Astrocyte of the cerebellum (primary cell): ENCODE measurements at regions not wholly inside any gene's neighbourhood (a gene's known extent, or its start where the extent isn't known, plus 50 kb on each side); places are given as distances from the start of the nearest gene placed in this dataset.
"Not testable (repeated sequence)": the region's sequence is repeated elsewhere in the genome, so short reads cannot be mapped to it uniquely, and the experiment has no call there.

Experiments
- DNase-seq: peaks from one replicate; pipeline ENCODE4 v3.0.0-alpha.2; 2011; ENCODE audit warnings: low read depth
- H3K4me3 ChIP-seq: 2 replicates; pipeline ENCODE4 v1.5.1; 2011; ENCODE audit warnings: mild to moderate bottlenecking, low read depth, low read length, moderate library complexity
- in situ Hi-C: cut with HindIII; loops from 2 replicates; pipeline ENCODE4 v1.10.0; 2017; ENCODE audit warnings: low sequenced_read_pairs
- TF ChIP-seq, protein P1 (sequence below): IDR thresholded peaks from 2 replicates; pipeline ENCODE4 v1.5.1; 2012; ENCODE audit warnings: low read length, low read depth, moderate library complexity, mild to moderate bottlenecking; ENCODE audit errors: missing control alignments

DNA sequence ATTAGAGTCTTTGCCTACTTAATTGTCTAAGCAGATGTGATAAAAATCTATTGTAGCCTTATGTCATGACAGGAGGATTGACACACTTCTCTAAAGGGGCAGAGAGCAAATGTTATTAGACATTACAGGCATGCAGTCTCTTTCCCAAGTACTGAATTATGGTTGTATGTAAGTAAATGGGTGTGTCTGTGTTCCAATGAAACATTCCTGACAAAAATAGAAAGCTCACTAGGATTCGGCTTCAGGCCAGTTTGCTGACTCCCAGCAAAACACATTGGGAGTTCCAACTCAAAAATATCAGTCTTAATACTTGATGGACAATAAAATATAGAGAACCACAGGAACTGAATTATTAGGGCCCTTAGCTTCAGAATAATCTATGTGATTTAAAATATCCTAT lies 1480.4 kb downstream of the FAM181B start:
- TF ChIP-seq, protein P1, sequence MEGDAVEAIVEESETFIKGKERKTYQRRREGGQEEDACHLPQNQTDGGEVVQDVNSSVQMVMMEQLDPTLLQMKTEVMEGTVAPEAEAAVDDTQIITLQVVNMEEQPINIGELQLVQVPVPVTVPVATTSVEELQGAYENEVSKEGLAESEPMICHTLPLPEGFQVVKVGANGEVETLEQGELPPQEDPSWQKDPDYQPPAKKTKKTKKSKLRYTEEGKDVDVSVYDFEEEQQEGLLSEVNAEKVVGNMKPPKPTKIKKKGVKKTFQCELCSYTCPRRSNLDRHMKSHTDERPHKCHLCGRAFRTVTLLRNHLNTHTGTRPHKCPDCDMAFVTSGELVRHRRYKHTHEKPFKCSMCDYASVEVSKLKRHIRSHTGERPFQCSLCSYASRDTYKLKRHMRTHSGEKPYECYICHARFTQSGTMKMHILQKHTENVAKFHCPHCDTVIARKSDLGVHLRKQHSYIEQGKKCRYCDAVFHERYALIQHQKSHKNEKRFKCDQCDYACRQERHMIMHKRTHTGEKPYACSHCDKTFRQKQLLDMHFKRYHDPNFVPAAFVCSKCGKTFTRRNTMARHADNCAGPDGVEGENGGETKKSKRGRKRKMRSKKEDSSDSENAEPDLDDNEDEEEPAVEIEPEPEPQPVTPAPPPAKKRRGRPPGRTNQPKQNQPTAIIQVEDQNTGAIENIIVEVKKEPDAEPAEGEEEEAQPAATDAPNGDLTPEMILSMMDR: no peak
- in situ Hi-C loops: no loop called here
- no peak for DNase-seq
- no peak overlapping the region for H3K4me3 ChIP-seq

DNA sequence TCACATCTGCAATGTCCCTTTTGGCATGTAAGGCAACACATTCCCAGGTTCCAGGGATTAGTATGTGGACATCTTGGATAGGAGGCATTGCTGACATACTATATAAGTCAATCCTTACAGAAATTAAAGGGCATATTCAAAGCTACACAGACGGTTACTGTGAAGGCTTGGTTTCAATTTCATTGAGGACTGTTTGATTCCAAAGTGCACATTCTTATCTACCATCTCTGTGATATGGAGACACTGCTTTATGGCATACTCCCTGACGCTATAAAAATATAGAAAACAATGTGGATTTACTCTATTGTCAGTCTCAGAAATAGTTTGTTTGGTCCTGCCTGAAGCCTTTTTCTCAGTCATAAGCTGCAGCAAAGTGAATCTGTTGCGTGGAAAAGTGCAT lies 1486.7 kb downstream of the FAM181B start:
- H3K4me3 ChIP-seq: no peak overlapping the region
- in situ Hi-C loops: no loop called here
- no peak for DNase-seq
- TF ChIP-seq, protein P1: no peak

DNA sequence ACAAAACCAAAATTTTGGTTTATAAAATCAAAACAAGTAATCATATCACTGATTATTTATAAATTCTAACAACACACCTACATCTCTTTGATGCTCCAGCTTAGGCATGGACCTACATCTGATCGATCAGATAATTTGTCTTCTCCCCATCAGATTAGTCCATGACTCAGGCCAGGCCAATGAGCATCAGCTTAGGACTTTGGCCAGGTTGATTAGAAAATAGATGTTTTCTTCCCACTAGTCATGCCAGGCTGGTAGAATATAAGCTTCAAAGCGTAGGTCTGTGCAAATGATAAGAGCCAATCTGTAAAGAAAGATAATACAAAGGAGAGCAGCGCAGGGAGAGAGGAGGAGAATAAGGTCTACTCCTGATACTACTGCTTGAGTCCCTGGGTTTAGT lies 1487.9 kb downstream of the FAM181B start:
- no peak overlapping the region for H3K4me3 ChIP-seq
- TF ChIP-seq, protein P1: no peak
- DNase-seq: no peak
- in situ Hi-C loops: no loop called here

DNA sequence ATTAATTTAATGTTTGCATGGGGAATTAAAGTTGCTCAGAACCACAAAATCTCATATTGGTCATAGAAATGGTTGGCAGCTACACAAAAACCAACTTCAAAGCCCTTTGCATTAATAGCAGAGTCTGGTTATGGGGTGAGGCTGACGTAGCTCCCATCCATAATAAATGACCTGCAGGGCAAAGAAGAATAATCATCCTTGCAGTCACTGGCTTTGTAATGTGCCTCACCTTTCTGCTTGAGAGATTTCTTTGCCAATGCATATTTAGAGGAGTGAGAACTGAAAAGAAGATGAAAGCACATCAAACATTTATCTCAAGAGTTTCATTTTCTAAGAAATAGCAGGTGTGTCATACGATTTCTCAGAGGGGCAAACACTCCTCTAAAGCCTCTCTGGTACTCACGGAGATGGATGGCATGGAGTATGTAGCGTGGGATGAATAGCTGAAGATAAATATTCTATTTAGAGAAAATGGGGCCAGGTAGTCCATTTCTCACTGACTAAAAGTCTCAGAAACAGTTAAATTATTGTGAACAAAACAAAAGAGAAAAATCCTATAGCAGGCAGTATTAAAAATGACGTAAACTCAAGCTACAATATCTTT lies 1491.9 kb downstream of the FAM181B start:
- TF ChIP-seq, protein P1: no peak
- no peak overlapping the region for H3K4me3 ChIP-seq
- no peak for DNase-seq
- in situ Hi-C loops: no loop called here

DNA sequence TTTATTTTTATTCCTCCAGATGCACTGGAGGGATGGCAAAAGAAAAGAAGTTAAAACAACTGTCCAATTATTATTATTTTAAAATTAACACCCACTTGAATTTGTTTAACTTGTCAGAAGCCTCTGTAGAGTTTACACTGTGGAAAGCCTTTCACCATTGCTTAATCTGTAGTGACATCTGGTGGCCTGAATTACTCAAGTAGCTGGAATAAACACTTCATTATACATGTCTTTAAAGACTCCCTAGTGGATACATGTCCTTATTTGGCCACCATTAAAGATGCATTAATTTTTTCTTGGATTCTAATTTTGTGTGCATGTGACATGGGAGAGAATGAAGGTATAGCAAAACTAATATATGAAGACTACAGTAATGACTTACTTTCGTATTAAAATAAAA lies 1496.5 kb downstream of the FAM181B start:
- peak; percentile 49 for DNase-seq
- in situ Hi-C loops: no loop called here
- H3K4me3 ChIP-seq: no peak overlapping the region
- TF ChIP-seq, protein P1: peak; percentile 33

DNA sequence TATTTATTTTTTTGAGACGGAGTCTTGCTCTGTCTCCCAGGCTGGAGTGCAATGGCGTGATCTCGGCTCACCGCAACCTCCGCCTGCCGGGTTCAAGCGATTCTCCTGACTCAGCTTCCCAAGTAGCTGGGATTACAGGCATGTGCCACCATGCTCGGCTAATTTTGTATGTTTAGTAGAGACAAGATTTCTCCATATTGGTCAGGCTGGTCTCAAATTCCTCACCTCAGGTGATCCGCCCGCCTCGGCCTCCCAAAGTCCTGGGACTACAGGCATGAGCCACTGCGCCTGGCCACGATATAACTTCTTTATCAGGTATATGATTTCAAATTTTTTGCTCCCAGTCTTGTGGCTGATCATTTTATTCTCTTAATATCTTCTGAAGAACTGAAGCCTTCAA lies 1506.3 kb downstream of the FAM181B start:
- in situ Hi-C loops: not testable (repeated sequence)

DNA sequence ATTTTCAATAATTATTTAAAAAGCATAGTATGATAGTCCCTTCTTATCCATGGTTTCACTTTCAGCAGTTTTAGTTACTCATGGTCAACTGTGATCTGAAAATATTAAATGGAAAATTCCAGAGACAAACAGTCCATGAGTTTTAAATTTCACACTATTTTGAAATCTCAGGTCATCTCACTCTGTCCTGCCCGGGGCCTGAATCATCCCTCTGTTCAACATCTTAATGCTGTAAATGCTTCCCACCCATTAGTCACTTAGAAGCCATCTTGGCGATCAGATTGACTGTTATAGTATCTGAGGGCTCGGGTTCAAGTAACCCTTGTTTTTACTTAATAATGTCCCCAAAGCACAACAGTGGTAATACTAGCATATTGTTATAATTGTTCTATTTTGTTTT lies 1509.3 kb downstream of the FAM181B start:
- H3K4me3 ChIP-seq: no peak overlapping the region
- in situ Hi-C loops: no loop called here
- TF ChIP-seq, protein P1: no peak
- no peak for DNase-seq

More for the DNA sequence above, 1506.3 kb downstream of the FAM181B start:
- not testable (repeated sequence) for DNase-seq, H3K4me3 ChIP-seq
